ENCODE measurements at regions not wholly inside any gene's neighbourhood (a gene's known extent, or its start where the extent isn't known, plus 50 kb on each side); places are given as distances from the start of the nearest gene placed in this dataset.

DNA sequence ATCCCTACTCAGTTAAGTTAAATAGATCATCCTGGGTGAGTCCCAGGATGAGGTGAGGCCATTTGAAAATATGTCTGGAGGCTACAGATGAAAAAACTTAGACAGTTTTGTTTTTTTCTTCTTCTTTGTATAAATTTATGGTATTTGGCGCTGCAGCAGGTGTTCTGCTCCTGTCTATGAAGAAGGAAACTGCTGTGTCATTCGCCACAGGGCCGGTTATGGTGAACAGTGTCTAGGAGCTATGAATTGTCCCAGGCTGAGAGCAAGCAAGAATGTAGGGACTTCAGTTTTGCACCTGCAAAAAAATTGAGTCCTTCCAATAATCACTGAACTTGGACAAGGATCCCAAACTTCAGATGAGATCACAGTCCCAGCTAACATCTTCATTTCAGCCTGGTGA is 674.3 kb upstream of the RGS18 start:
- TF ChIP-seq, protein P1, sequence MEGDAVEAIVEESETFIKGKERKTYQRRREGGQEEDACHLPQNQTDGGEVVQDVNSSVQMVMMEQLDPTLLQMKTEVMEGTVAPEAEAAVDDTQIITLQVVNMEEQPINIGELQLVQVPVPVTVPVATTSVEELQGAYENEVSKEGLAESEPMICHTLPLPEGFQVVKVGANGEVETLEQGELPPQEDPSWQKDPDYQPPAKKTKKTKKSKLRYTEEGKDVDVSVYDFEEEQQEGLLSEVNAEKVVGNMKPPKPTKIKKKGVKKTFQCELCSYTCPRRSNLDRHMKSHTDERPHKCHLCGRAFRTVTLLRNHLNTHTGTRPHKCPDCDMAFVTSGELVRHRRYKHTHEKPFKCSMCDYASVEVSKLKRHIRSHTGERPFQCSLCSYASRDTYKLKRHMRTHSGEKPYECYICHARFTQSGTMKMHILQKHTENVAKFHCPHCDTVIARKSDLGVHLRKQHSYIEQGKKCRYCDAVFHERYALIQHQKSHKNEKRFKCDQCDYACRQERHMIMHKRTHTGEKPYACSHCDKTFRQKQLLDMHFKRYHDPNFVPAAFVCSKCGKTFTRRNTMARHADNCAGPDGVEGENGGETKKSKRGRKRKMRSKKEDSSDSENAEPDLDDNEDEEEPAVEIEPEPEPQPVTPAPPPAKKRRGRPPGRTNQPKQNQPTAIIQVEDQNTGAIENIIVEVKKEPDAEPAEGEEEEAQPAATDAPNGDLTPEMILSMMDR (IDR thresholded peaks at IDR 0.05): no peak
- Histone ChIP-seq H3K36me3 (ENCODE audit: control insufficient read depth, insufficient read depth, low read length) (no peaks in the 10 kb centered on the region), H3K27ac (ENCODE audit: low read length) (no peak overlapping the region), H3K4me1 (ENCODE audit: control insufficient read depth, insufficient read depth, low read length) (no peaks in the 10 kb centered on the region), H3K4me3 (ENCODE audit: low read length) (no peak overlapping the region), H3K27me3 (ENCODE audit: control insufficient read depth, insufficient read depth, low read length) (no peaks in the 10 kb centered on the region), H3K9me3 (ENCODE audit: control insufficient read depth, insufficient read depth, low read length) (no peaks in the 10 kb centered on the region)
- intact Hi-C loops (cut with micrococcal nuclease): no loop called here
- H3K27ac Mint-ChIP-seq: no peak overlapping the region
- no peaks in the 10 kb centered on the region for H3K4me1 Mint-ChIP-seq
- no peak overlapping the region for H3K4me3 Mint-ChIP-seq
- 25% methylated on average over 3 of the region's 3 CpGs for WGBS (ENCODE audit: insufficient coverage)
- H3K27me3 Mint-ChIP-seq (ENCODE audit: low read depth in 2 of 2): no peaks in the 10 kb centered on the region
- ATAC-seq (no peak), DNase-seq (no peak)
- H3K36me3 Mint-ChIP-seq: no peaks in the 10 kb centered on the region
- H3K9me3 Mint-ChIP-seq: peaks cover 6 to 11% of the 10 kb centered on the region in 2 donors

DNA sequence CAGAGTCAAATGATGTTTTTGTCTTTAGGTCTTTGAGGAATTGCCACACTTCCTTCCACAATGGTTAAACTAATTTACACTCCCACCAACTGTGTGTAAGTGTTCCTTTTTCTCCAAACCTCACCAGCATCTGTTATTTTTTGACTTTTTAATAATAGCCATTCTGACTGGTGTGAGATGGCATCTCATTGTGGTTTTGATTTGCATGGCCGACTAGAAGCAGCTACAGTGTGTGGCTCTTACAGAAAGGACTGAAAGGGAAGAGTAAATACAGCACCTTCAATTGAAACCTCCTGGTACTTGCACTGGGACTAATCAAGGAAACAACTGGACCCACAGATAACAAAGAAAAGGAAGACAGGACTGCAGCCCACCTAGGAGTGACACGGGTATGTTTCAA is 668.0 kb upstream of the RGS18 start:
- H3K4me1 ChIP-seq (ENCODE audit: control insufficient read depth, insufficient read depth, low read length): no peaks in the 10 kb centered on the region
- H3K4me3 Mint-ChIP-seq: no peak overlapping the region
- DNase-seq (no peak), ATAC-seq (no peak)
- H3K27ac ChIP-seq (ENCODE audit: low read length): no peak overlapping the region
- whole genome bisulfite sequencing (ENCODE audit: insufficient coverage): 45% methylated on average over 2 of the region's 2 CpGs
- no peaks in the 10 kb centered on the region for H3K27me3 ChIP-seq (ENCODE audit: control insufficient read depth, insufficient read depth, low read length)
- no peaks in the 10 kb centered on the region for H3K27me3 Mint-ChIP-seq (ENCODE audit: low read depth in 2 of 2)
- TF ChIP-seq, protein P1 (IDR thresholded peaks at IDR 0.05): no peak
- H3K36me3 ChIP-seq (ENCODE audit: control insufficient read depth, insufficient read depth, low read length): no peaks in the 10 kb centered on the region
- peaks cover 22 to 26% of the 10 kb centered on the region in 2 donors for H3K9me3 Mint-ChIP-seq
- no peak overlapping the region for H3K4me3 ChIP-seq (ENCODE audit: low read length)
- H3K36me3 Mint-ChIP-seq: no peaks in the 10 kb centered on the region
- H3K27ac Mint-ChIP-seq: no peak overlapping the region
- no peaks in the 10 kb centered on the region for H3K9me3 ChIP-seq (ENCODE audit: control insufficient read depth, insufficient read depth, low read length)
- no peaks in the 10 kb centered on the region for H3K4me1 Mint-ChIP-seq
- intact Hi-C loops (cut with micrococcal nuclease): no loop called here

DNA sequence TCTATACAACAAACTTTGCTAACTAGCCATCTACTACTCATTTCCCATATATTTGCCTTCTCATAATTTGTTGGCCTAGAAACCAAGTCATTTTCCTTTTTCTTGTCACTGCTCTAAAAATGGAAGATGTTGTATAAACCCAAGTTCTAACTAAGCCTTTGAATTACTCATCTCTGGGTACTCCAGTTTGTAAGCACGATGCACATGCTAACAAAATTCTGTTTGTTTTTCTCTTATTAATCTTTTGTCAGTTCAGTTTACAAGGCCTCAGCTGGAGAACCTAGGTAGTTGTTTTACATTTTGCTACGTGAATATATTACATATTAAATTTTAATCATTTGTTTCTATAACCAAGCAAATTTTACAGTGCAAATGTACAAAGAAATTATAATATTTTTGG is 663.2 kb upstream of the RGS18 start:
- no peak for DNase-seq
- ATAC-seq: no peak
- 100% methylated on average over 1 of the region's 2 CpGs for WGBS (ENCODE audit: insufficient coverage)

DNA sequence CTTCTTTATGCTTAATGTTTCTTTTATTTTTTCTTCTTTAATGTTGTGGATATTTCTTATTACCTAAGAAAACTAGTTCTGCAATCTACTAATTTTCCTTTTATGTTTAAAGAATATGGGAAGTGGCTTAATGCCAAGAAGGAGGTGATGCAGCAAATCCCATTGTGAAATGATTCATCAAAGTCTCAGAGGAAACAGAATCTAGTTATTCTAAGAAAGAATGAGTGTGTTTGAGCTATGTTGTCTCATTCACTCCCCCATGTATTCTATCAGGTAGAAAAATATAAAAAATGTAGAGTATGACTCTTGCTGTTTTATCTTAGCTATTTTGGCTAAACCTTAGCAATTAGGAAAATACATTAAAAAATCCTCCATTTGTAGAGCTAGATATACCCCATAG is 659.9 kb upstream of the RGS18 start:
- TF ChIP-seq, protein P1 (IDR thresholded peaks at IDR 0.05): no peak
- no peak for ATAC-seq
- H3K4me3 ChIP-seq (ENCODE audit: low read length): no peak overlapping the region
- no peaks in the 10 kb centered on the region for H3K4me1 ChIP-seq (ENCODE audit: control insufficient read depth, insufficient read depth, low read length)
- H3K27ac ChIP-seq (ENCODE audit: low read length): no peak overlapping the region
- no peaks in the 10 kb centered on the region for H3K4me1 Mint-ChIP-seq
- no peaks in the 10 kb centered on the region for H3K36me3 Mint-ChIP-seq
- H3K27me3 Mint-ChIP-seq (ENCODE audit: low read depth in 2 of 2): no peaks in the 10 kb centered on the region
- peaks cover 12 to 15% of the 10 kb centered on the region in 2 donors for H3K9me3 Mint-ChIP-seq
- no peaks in the 10 kb centered on the region for H3K9me3 ChIP-seq (ENCODE audit: control insufficient read depth, insufficient read depth, low read length)
- no peak for DNase-seq
- H3K4me3 Mint-ChIP-seq: no peak overlapping the region
- no peaks in the 10 kb centered on the region for H3K27me3 ChIP-seq (ENCODE audit: control insufficient read depth, insufficient read depth, low read length)
- no peaks in the 10 kb centered on the region for H3K36me3 ChIP-seq (ENCODE audit: control insufficient read depth, insufficient read depth, low read length)
- intact Hi-C loops (cut with micrococcal nuclease): no loop called here
- H3K27ac Mint-ChIP-seq: no peak overlapping the region

More for the DNA sequence above, 663.2 kb upstream of the RGS18 start:
- no peaks in the 10 kb centered on the region for H3K4me1 ChIP-seq (ENCODE audit: control insufficient read depth, insufficient read depth, low read length)
- no peak overlapping the region for H3K4me3 Mint-ChIP-seq
- H3K27ac ChIP-seq (ENCODE audit: low read length): no peak overlapping the region
- no peaks in the 10 kb centered on the region for H3K9me3 ChIP-seq (ENCODE audit: control insufficient read depth, insufficient read depth, low read length)
- no peaks in the 10 kb centered on the region for H3K4me1 Mint-ChIP-seq
- TF ChIP-seq, protein P1 (IDR thresholded peaks at IDR 0.05): no peak
- H3K4me3 ChIP-seq (ENCODE audit: low read length): no peak overlapping the region
- no peaks in the 10 kb centered on the region for H3K27me3 Mint-ChIP-seq (ENCODE audit: low read depth in 2 of 2)
- peaks cover 17 to 26% of the 10 kb centered on the region in 2 donors for H3K9me3 Mint-ChIP-seq
- H3K27me3 ChIP-seq (ENCODE audit: control insufficient read depth, insufficient read depth, low read length): no peaks in the 10 kb centered on the region
- H3K36me3 ChIP-seq (ENCODE audit: control insufficient read depth, insufficient read depth, low read length): no peaks in the 10 kb centered on the region
- H3K27ac Mint-ChIP-seq: no peak overlapping the region
- H3K36me3 Mint-ChIP-seq: no peaks in the 10 kb centered on the region
- intact Hi-C loops (cut with micrococcal nuclease): no loop called here

All from natural killer cell (primary cell).